ENCODE measurements at regions not wholly inside any gene's neighbourhood (a gene's known extent, or its start where the extent isn't known, plus 50 kb on each side); places are given as distances from the start of the nearest gene placed in this dataset.

DNA sequence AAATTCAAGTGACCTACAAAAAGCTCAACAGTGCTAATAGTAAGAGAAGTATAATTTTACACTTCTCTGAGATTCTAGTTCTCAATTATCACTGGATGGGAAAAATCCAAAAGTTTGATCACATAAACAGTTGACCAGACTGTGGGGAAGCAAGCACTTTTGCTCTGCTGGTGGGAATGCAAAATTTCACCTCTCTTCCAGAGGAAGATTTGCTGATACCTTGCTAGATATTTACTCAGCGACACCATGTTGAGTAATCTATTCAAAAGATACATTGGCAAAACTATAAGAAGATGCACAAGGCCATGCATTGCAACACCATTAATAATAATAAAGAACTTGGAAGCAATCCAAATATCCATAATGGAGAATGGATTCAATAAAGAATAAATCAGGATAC lies 204.4 kb downstream of the MREG start:
- Histone ChIP-seq H3K79me1 (ENCODE audit: low read depth, low read length) (no peaks in the 10 kb centered on the region), H2BK20ac (ENCODE audit: low read length) (no peak overlapping the region), H3K27ac (ENCODE audit: low read depth, low read length) (no peak overlapping the region), H3K9ac (replicated peaks in 1 of 4; ENCODE audit: extremely low read depth in 1 of 4, low read depth in 3 of 4, low read length in 3 of 4) (no peak overlapping the region), H2BK120ac (replicated peaks; ENCODE audit: low read depth, low read length) (no peak overlapping the region), H3K14ac (ENCODE audit: insufficient read length) (no peak overlapping the region), H2AFZ (ENCODE audit: low read length) (0 out of 2 replicates have a peak overlapping the region, but pooled peaks have one; percentile 59), H3K23me2 (ENCODE audit: low read depth, low read length) (no peaks in the 10 kb centered on the region), H3K79me2 (ENCODE audit: control insufficient read depth in 1 of 2, insufficient read depth in 2 of 2, low read length in 2 of 2) (no peaks in the 10 kb centered on the region), H4K8ac (ENCODE audit: extremely low read depth, insufficient read depth, low read length) (no peak overlapping the region), H4K20me1 (replicated peaks in 1 of 2; ENCODE audit: control insufficient read depth in 1 of 2, insufficient read depth in 2 of 2, low read length in 2 of 2) (no peaks in the 10 kb centered on the region), H2BK15ac (ENCODE audit: low read length) (no peak overlapping the region), H3K9me3 (ENCODE audit: insufficient read depth in 2 of 2, low read depth in 1 of 2, low read length in 1 of 2) (no peaks in the 10 kb centered on the region), H3K36me3 (ENCODE audit: control insufficient read depth in 2 of 4, insufficient read depth in 4 of 4, low read length in 3 of 4) (no peaks in the 10 kb centered on the region), H3K23ac (ENCODE audit: insufficient read length) (no peak overlapping the region), H4K91ac (replicated peaks; ENCODE audit: insufficient read length, low read length) (no peak overlapping the region), H3K4me1 (replicated peaks in 1 of 4; ENCODE audit: control insufficient read depth in 3 of 4, insufficient read depth in 4 of 4, low read length in 3 of 4) (peaks cover 0 to 5% (median 0%) of the 10 kb centered on the region in 4 experiments; a peak in 1 of 7 replicates), H2BK5ac (ENCODE audit: low read depth, low read length) (no peak overlapping the region), H3K56ac (replicated peaks; ENCODE audit: insufficient read length, low read depth, low read length) (no peak overlapping the region), H3K4ac (replicated peaks; ENCODE audit: insufficient read length, low read depth, low read length) (no peak overlapping the region), H3K4me3 (ENCODE audit: extremely low read depth in 1 of 4, insufficient read depth in 2 of 4, low read depth in 3 of 4, low read length in 4 of 4) (peak overlapping the region in 1 of 4 experiments; percentile 33; a peak in 1 of 8 replicates), H2AK5ac (ENCODE audit: low read depth, low read length) (no peak overlapping the region), H3K18ac (ENCODE audit: extremely low read depth, low read length) (no peak overlapping the region), H4K5ac (ENCODE audit: insufficient read length, low read depth, low read length) (no peak overlapping the region), H3K27me3 (replicated peaks in 1 of 4; ENCODE audit: control insufficient read depth in 3 of 4, extremely low read depth in 1 of 4, insufficient read depth in 3 of 4, low read length in 3 of 4) (no peaks in the 10 kb centered on the region), H2BK12ac (ENCODE audit: low read depth, low read length) (no peak overlapping the region), H3K4me2 (ENCODE audit: insufficient read depth in 1 of 2, low read depth in 2 of 2, low read length in 2 of 2) (peak overlapping the region; percentile 6 to 11; a peak in 2 of 4 replicates)
- TF ChIP-seq TAF7 (optimal IDR thresholded peaks at IDR 0.05; ENCODE audit: borderline replicate concordance, low read depth, low read length) (no peak), TEAD4 (IDR thresholded peaks at IDR 0.05; ENCODE audit: low read depth, low read length) (peak; percentile 77)
- TF ChIP-seq, protein P1, sequence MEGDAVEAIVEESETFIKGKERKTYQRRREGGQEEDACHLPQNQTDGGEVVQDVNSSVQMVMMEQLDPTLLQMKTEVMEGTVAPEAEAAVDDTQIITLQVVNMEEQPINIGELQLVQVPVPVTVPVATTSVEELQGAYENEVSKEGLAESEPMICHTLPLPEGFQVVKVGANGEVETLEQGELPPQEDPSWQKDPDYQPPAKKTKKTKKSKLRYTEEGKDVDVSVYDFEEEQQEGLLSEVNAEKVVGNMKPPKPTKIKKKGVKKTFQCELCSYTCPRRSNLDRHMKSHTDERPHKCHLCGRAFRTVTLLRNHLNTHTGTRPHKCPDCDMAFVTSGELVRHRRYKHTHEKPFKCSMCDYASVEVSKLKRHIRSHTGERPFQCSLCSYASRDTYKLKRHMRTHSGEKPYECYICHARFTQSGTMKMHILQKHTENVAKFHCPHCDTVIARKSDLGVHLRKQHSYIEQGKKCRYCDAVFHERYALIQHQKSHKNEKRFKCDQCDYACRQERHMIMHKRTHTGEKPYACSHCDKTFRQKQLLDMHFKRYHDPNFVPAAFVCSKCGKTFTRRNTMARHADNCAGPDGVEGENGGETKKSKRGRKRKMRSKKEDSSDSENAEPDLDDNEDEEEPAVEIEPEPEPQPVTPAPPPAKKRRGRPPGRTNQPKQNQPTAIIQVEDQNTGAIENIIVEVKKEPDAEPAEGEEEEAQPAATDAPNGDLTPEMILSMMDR (IDR thresholded peaks at IDR 0.05; ENCODE audit: control extremely low read depth in 1 of 3, insufficient read depth in 1 of 3, low read depth in 1 of 3, low read length in 3 of 3): peak in 1 of 3 experiments; percentile 41; a peak in 1 of 4 replicates
- DNase-seq (ENCODE audit: low read depth in 1 of 2, low spot score in 2 of 2): no peak
- CTCF ChIA-PET (ENCODE audit: partially characterized antibody): interaction anchor here (0.7 to 1.8 kb wide), 4 partner anchors 13 to 357 kb away, joined by 3 to 10 read pairs (median 3); no protein-coding TSS in a partner anchor
- POLR2A ChIA-PET (ENCODE audit: partially characterized antibody): no interaction called here
- 82% methylated on average over 1 of the region's 1 CpG; no CpG with 5 or more reads in 1 of the 2 experiments for WGBS, 2 experiments (ENCODE audit: extremely low coverage in 1 of 2, insufficient coverage in 1 of 2, insufficient read length in 1 of 2, insufficient replicate concordance in 2 of 2, low coverage in 1 of 2, low lambda C conversion rate in 2 of 2, missing lambda C conversion rate in 1 of 2)
- FAIRE-seq: peak; percentile 74

Measured in H1 (cell line).